GM18909 (cell line): ENCODE measurements at regions not wholly inside any gene's neighbourhood (a gene's known extent, or its start where the extent isn't known, plus 50 kb on each side); places are given as distances from the start of the nearest gene placed in this dataset.

Experiments
- ATAC-seq: cut with Tn5 transposase; IDR thresholded peaks from one replicate; pipeline ENCODE4 v1.9.1; 2021; ENCODE audit warnings: mild to moderate bottlenecking; ENCODE audit not compliant: unreplicated experiment, poor library complexity

DNA sequence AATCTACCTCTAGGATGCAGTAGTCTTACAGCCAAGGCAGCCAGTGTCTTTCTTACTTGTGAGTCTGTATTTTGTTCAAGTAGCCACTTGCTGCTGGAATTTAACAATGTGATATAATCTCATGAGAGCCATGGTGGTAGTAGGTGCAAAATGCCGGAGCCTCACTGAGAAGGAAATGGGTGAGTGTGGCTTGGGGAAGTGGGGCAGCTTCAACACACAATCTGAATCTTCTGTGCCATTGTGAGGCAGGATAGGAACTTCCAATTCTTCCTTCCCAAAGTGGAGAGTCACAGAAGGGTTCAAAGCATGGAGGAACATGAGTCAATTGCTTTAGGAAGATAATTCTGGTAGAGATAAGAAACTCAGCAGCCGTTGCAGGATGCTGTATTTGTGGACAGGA is 158.7 kb upstream of the APCDD1 start:
- ATAC-seq = no peak

GRCh38 chr18:10296491-10296890 is 157.9 kb upstream of the APCDD1 start:
- ATAC-seq = no peak

GRCh38 chr18:10297086-10297485 is 157.3 kb upstream of the APCDD1 start:
- no peak for ATAC-seq

DNA sequence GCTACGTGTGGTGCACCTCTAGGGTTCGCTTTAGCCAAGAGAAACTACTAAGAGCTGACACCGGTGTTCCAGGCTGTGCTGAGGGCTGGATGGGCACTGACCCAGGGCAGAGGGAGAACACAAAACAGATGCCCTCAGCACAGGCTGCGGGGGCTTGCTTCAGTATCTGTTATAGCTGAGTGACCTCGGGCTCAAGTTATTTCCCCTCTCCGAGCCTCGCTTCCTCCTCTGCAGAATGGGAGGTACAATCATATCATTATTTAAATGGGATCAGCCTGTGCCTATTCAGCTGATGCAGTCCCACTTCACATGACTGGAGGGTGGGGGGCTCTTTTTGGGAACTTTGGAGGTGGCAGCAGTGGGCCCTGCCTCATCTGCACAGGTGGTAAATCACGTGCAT is 156.1 kb upstream of the APCDD1 start:
- ATAC-seq = no peak

DNA sequence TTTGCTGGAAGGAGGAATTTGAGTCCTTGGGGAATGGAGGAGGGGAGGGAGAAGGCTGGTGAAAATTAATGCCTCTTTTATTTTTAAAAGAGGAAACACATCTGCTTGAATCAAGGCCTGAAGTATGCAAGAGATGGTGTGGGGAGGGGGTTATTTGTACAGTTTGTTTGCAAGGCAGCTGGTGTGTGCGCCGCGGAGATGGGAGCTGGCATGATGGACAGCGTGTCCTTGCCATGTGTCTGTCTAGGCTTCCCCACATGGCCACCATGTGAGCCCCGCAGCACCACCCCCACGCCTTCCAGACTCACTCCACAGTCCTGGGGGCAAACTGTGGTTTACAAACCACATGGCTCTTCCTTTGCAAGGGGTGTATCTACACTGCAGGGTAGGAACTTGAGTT is 154.8 kb upstream of the APCDD1 start:
- no peak for ATAC-seq

DNA sequence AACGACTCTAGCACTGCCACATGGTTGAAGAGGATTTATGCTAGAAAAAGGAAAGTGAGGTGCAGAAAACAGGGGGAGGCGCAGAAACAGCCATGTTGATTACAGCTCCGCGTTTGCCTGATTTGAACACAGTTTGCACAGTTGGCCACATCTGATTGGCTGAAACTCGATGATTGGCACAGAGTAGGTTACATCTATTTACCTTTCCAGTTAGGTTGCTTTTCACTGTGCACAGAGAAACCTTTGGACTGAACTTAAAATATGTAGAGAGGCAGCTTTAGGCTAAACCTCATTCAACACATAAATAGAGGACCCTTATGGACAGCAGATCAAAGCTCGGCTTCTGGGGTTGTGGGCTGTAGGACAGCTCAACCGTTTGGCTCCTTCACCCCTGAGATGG is 153.7 kb upstream of the APCDD1 start:
- no peak for ATAC-seq

GRCh38 chr18:10301831-10302483 is 152.5 kb upstream of the APCDD1 start:
- ATAC-seq = no peak

- ATAC-seq = no peak
Observed at GRCh38 chr18:10303171-10303570, 151.3 kb upstream of the APCDD1 start.

- ATAC-seq = no peak
Observed at GRCh38 chr18:10304853-10305252, 149.6 kb upstream of the APCDD1 start.

- no peak for ATAC-seq
Observed at GRCh38 chr18:10306779-10307178, 147.7 kb upstream of the APCDD1 start.

DNA sequence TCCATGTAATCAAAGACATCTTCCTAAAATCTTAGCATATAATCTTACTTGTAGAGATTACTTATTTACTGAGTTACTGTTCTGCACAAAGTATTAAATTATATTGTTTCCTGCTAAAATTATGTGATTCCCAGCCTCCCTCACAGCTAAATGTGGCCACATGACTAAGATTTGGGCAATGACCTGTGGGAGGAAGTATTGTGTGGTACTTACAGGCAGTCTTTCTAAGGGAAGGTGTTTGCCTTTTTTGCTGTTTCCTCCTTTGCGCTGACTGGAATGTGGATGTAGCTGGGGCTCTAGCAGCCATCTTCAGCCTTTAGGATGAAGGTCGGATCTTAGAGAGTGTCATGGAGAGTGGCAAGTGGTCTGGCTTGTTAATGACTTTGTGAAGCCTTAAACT is 146.3 kb upstream of the APCDD1 start:
- no peak for ATAC-seq

DNA sequence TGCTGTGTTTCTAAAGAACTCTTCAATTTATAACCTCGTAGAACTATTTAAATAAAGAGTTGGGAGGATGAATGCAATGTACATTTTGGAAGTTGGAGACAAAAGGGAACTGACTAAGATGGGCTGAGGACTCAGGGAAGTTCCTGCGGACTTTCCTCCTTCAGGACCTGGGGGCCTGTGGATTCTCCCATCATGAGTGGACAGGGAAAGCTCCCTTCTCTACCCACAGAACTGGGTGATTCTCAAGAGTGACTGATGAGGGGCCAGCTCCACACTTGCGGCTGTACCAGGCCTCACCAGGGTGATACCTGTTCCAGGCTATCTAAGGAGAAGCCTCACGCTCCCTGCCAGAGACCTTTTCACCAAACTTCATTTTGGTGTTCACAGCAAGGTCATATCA is 143.8 kb upstream of the APCDD1 start:
- ATAC-seq = no peak

DNA sequence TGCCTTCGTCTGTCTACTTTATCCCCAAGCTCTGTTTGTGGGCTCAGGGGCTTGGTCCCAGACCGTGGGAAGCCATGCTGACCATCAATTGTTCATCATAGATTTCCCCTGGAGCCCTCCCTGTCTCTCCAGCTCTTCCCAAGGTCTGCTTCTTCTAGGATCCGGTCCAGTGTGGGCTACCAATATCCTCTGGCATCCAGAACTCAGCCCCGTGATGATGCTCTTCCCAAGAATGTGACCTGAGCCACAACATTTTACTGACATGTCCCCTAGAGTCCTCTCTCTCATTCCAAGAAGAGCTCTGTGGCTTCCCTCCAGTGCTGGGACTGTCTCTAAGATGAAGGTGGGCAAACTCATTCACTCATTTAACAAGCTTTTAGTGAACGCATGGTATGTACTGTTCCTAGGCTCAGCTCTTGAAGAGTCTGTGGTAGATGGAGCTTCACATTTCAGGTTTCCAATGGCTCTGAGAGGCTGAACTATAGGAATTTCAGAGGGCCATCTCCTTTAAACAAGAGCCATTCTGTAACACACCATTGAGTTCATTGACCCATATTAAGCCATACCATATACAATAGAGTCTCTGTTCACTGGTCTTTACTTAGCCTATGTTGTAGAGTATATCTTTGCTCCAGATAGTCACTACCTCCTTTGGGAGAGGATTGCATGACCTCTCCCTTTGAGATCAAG is 142.0 kb upstream of the APCDD1 start:
- ATAC-seq = no peak

DNA sequence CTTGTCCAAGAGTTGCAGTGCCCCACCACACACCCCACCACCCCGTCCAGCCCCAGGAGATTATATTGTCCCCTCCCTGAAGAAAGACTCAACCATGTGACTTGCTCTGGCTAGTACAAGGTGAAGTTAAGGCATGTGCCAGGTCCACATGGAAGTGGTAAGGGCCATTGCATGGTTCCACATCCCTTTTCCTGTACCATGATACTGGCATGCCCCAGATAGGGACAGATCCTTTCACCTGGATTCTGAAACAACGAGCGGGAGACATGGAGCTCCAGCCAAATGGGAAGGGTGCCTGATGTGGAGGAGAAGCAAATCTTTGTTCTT is 141.5 kb upstream of the APCDD1 start:
- no peak for ATAC-seq

DNA sequence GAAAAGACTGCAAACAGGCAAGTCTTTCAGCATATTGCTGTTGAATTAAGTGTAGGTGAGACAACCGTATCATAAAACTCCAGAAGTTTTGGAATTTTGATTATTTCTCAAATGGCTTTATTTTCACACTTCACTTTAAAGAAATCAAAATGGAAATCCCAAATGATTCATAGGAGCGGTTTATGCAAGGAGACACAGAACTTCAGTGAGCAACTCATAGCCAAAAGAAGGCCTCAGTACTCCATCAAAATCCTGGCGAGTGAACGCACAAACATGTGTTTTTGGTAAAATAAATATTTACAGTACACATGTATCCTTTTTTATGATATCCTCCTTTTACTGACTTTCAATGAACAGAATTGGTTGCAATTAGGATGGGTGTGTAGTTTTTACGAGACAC is 140.4 kb upstream of the APCDD1 start:
- no peak for ATAC-seq

DNA sequence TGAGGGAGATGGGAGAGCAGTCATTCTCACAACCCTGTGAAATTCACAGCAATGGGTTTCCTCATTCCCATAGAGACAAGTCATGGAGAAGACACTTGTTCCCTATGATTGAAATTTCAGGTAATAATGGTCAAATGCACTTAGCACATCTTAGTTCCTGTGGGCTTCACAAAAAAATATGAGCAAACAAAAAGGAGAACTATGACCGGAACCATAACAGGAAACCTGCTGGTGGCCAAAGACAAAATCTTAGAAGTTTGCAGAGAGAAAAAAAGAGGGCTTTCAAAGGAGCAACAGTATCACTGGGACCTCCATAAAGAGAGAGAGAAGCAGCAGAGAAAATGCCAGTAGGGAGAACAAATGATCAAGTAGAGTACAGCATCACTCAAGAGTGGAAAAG is 138.9 kb upstream of the APCDD1 start:
- no peak for ATAC-seq

DNA sequence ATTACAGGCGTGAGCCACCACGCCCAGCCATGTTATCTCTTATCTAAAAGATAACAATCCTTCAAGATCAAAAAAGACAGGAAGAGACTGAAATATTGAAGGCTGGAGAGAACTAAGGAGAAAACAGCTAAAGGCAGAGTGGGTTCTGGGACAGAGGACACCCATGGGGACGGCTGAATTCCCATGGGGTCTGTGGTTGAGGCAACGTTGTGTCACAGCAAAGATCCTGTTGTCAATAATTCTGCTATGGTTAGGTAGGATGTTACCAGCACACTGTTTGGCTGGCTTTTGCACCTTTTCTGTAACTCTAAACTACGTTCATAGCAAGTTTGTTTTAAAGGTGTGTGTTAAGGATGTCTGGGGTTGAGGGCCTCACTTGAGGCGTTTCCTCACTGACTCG is 137.7 kb upstream of the APCDD1 start:
- no peak for ATAC-seq

- ATAC-seq = no peak
Observed at GRCh38 chr18:10317864-10318690, 136.4 kb upstream of the APCDD1 start.

DNA sequence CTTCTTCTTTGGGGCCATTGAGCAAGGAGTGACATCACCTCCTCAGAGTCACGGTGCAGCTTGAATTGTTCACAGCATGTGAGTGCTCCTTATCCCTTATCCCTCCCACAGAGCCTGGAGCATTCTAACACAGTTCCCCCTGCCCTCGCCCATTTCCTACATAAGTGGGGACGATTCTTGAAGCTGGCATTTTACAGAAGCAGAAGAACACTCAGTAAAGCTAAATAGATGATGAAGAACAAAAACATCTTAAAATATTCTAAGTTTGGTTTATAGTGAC is 135.8 kb upstream of the APCDD1 start:
- no peak for ATAC-seq

GRCh38 chr18:10319026-10319425 is 135.4 kb upstream of the APCDD1 start:
- ATAC-seq = no peak

DNA sequence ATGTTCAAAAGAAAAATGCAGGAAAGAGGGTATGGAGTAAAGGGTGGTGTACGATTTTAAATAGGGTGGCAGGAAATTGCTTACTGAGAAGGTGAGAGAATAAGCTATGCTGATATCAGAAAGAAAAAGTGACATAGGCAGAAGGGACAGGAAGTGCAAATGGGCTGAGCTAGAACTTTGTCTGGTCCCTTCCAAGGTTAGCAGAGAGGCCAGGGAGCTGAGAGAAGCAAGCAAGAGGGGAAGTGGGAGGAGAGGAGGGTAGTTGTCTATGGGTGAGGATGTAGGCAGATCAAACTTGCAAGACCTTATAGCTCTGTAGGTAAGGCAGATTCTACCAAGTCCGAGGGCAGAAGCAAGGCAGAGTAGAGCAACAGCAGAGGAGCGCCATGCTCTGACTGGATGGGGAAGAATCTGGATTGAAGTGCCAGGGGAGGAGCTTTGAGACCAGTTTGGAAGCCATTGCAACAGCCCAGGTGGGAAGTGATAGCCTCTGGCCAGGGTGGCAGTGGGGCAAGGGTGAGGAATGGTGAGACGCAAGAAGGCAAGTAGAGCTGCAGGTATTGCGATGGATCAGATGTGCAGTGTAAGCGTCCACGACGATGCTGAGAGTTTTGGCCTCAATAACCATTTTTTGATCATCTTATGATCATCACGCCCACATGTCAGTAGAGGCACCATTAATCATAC is 134.4 kb upstream of the APCDD1 start:
- no peak for ATAC-seq
